Gastroesophageal sphincter (tissue), 4 donors: ENCODE measurements at regions not wholly inside any gene's neighbourhood (a gene's known extent, or its start where the extent isn't known, plus 50 kb on each side); places are given as distances from the start of the nearest gene placed in this dataset.

ENCODE experiments used
- ATAC-seq: fragments of 150-250 bp; one replicate; pipeline ENCODE4 v1.9.1; 2016; ENCODE audit warnings: mild to moderate bottlenecking, moderate library complexity
- H3K27ac ChIP-seq, 4 donors: fragments of 200-600 bp; sonication (generic) in 3 of 4; 1 replicate in 3 of 4; 2 replicates in 1 of 4; pipeline ENCODE4 v1.5.1; 2016 to 2019
- H3K27me3 ChIP-seq: fragments of 200-600 bp; sonication (generic); one replicate; pipeline ENCODE4 v1.5.1; 2019
- H3K36me3 ChIP-seq, 2 donors: fragments of 200-600 bp; sonication (generic); one replicate each; pipeline ENCODE4 v1.5.1; 2019; ENCODE audit warnings: control low read depth in 1 of 2
- H3K4me1 ChIP-seq, 3 donors: fragments of 200-600 bp; sonication (generic); 1 replicate in 2 of 3; 2 replicates in 1 of 3; pipeline ENCODE4 v1.5.1; 2016 to 2019; ENCODE audit warnings: control low read depth in 2 of 3
- H3K4me3 ChIP-seq, 2 donors: fragments of 200-600 bp; sonication (generic); one replicate each; pipeline ENCODE4 v1.5.1; 2019; ENCODE audit warnings: mild to moderate bottlenecking in 1 of 2, moderate library complexity in 1 of 2
- H3K9me3 ChIP-seq, 3 donors: fragments of 200-600 bp; sonication (generic); one replicate each; pipeline ENCODE4 v1.5.1; 2017 to 2019; ENCODE audit warnings: control low read depth in 2 of 3
- CTCF ChIP-seq, 4 experiments: fragments of 200-600 bp in 2 of 4; fragments of 450-650 bp in 2 of 4; sonication (generic) in 1 of 4; IDR thresholded peaks; one replicate each; pipeline ENCODE4 v1.5.1; 2017 to 2019; ENCODE audit warnings: antibody characterized with exemption in 4 of 4, mild to moderate bottlenecking in 2 of 4, moderate library complexity in 2 of 4
- EP300 ChIP-seq: sonication (generic); formaldehyde crosslinking; IDR thresholded peaks from one replicate; pipeline ENCODE4 v1.6.1; 2017; ENCODE audit warnings: antibody characterized with exemption, mild to moderate bottlenecking
- POLR2A ChIP-seq, 2 donors: fragments of 450-650 bp; IDR thresholded peaks; one replicate each; pipeline ENCODE4 v1.6.1; 2017; ENCODE audit warnings: antibody characterized with exemption in 2 of 2, mild to moderate bottlenecking in 2 of 2, moderate library complexity in 1 of 2
- POLR2AphosphoS5 ChIP-seq: sonication (generic); formaldehyde crosslinking; IDR thresholded peaks from one replicate; pipeline ENCODE4 v1.6.1; 2017; ENCODE audit warnings: antibody characterized with exemption
- WGBS, 2 donors: methylation state at CpG; one replicate each; pipeline ENCODE4 v1.1.5; 2018; ENCODE audit warnings: low coverage in 1 of 2; 5-methylcytosine and 5-hydroxymethylcytosine counted together

- Histone ChIP-seq H3K4me3 (no peak overlapping the region), H3K27me3 (peaks cover 79% of the 10 kb centered on the region), H3K4me1 (no peaks in the 10 kb centered on the region), H3K27ac (no peak overlapping the region), H3K9me3 (peaks cover 0 to 6% (median 0%) of the 10 kb centered on the region in 3 donors), H3K36me3 (no peaks in the 10 kb centered on the region)
- 49 to 61% methylated on average over 5 to 11 of the region's 13 CpGs for WGBS, 2 donors
- TF ChIP-seq CTCF (IDR thresholded peaks at IDR 0.05) (no peak), EP300 (no peak), POLR2A (IDR thresholded peaks at IDR 0.05) (no peak), POLR2AphosphoS5 (no peak)
- ATAC-seq = no peak
Measured at GRCh38 chr16:86653285-86654006, 75.1 kb downstream of the FOXL1 start.

- no peak for ATAC-seq
- WGBS, 2 donors = 52 to 63% methylated on average over 2 to 4 of the region's 6 CpGs
- TF ChIP-seq EP300 = no peak
- TF ChIP-seq POLR2A (IDR thresholded peaks at IDR 0.05) = no peak
- no peak for TF ChIP-seq CTCF (IDR thresholded peaks at IDR 0.05)
- no peak for TF ChIP-seq POLR2AphosphoS5
- Histone ChIP-seq H3K27me3 (peaks cover 90% of the 10 kb centered on the region), H3K4me1 (no peaks in the 10 kb centered on the region), H3K4me3 (no peak overlapping the region), H3K27ac (no peak overlapping the region), H3K9me3 (peaks cover 0 to 15% (median 0%) of the 10 kb centered on the region in 3 donors), H3K36me3 (no peaks in the 10 kb centered on the region)
Measured at GRCh38 chr16:86657972-86658371, 79.6 kb downstream of the FOXL1 start.

- no peak for ATAC-seq
- Histone ChIP-seq H3K4me3 (no peak overlapping the region), H3K36me3 (no peaks in the 10 kb centered on the region), H3K27ac (no peak overlapping the region), H3K4me1 (no peaks in the 10 kb centered on the region), H3K27me3 (peaks cover 89% of the 10 kb centered on the region), H3K9me3 (peaks cover 0 to 15% (median 0%) of the 10 kb centered on the region in 3 donors)
- WGBS, 2 donors = 100% methylated on average over 2 to 3 of the region's 4 CpGs
- TF ChIP-seq EP300 (no peak), CTCF (IDR thresholded peaks at IDR 0.05) (no peak), POLR2A (IDR thresholded peaks at IDR 0.05) (no peak), POLR2AphosphoS5 (no peak)
Measured at GRCh38 chr16:86660623-86661022, 82.3 kb downstream of the FOXL1 start.

GRCh38 chr16:86661706-86662105, 83.4 kb downstream of the FOXL1 start:
- WGBS, 2 donors = 19 to 42% methylated on average over 7 of the region's 8 CpGs
- no peaks in the 10 kb centered on the region for H3K4me1 ChIP-seq
- peaks cover 0 to 9% (median 0%) of the 10 kb centered on the region in 3 donors for H3K9me3 ChIP-seq
- peaks cover 90% of the 10 kb centered on the region for H3K27me3 ChIP-seq
- no peak for ATAC-seq
- no peak overlapping the region for H3K4me3 ChIP-seq
- H3K36me3 ChIP-seq = no peaks in the 10 kb centered on the region
- H3K27ac ChIP-seq = no peak overlapping the region
- TF ChIP-seq POLR2AphosphoS5 (no peak), EP300 (no peak), CTCF (IDR thresholded peaks at IDR 0.05) (no peak)

GRCh38 chr16:86662195-86662594, 83.8 kb downstream of the FOXL1 start:
- Histone ChIP-seq H3K4me1 (no peaks in the 10 kb centered on the region), H3K9me3 (peaks cover 0 to 9% (median 0%) of the 10 kb centered on the region in 3 donors), H3K27ac (no peak overlapping the region), H3K36me3 (no peaks in the 10 kb centered on the region), H3K27me3 (peaks cover 89% of the 10 kb centered on the region), H3K4me3 (no peak overlapping the region)
- 34 to 35% methylated on average over 5 of the region's 5 CpGs for WGBS, 2 donors
- TF ChIP-seq EP300 = no peak
- TF ChIP-seq POLR2A (IDR thresholded peaks at IDR 0.05) = no peak
- no peak for TF ChIP-seq POLR2AphosphoS5
- TF ChIP-seq CTCF (IDR thresholded peaks at IDR 0.05) = no peak
- no peak for ATAC-seq
